ENCODE measurements at regions not wholly inside any gene's neighbourhood (a gene's known extent, or its start where the extent isn't known, plus 50 kb on each side); places are given as distances from the start of the nearest gene placed in this dataset.
"Not testable (repeated sequence)": the region's sequence is repeated elsewhere in the genome, so short reads cannot be mapped to it uniquely, and the experiment has no call there.

DNA sequence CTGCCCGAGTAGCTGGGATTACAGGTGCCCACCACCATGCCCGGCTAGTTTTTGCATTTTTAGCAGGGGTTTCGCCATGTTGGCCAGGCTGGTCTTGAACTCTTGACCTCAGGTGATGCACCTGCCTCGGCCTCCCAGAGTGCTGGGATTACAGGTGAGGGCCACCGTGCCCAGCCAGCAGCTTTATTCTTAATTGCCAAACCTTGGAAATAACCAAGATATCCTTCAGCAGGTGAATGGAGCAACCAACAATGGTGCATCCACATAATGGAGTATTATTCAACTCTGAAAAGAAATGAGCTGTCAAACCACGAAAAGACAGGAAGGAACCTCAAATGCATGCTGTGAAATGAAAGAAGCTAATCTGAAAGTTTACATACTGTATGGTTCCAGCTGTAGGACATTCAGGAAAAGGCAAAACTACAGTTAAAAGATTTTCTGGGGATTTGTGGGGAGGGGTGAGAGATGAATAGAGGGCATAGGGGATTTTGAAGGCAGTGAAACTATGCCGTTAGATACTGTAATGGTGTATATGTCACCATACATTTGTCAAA is 118.8 kb upstream of the CCND2 start:
- DNase-seq, result no peak

DNA sequence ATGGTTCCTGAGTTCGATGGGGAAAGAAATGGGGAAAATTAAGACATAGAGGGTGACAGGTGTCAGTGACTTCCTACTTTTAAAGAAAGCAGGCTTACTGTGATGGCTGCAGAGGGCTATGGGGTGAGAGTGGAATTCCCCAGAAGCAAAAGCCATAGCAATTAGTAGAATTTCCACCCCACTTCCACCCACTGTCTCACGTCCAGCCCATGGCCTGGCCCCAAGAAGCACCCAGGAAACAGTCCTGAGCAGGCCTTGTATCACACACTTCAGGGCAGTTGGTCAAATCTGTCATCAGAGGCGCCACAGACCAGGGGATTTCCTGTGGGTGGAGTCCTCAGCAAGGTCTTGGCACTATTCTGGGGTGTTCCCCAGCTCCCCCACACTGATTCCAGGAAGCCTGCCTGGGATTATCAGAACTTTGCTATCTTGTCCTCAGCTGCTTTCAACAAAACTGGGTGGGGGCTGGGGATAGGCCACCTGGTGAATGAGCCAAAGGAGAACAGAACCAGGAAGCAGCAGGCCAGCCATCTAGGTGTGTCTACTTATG is 120.1 kb upstream of the CCND2 start:
- DNase-seq, result no peak

DNA sequence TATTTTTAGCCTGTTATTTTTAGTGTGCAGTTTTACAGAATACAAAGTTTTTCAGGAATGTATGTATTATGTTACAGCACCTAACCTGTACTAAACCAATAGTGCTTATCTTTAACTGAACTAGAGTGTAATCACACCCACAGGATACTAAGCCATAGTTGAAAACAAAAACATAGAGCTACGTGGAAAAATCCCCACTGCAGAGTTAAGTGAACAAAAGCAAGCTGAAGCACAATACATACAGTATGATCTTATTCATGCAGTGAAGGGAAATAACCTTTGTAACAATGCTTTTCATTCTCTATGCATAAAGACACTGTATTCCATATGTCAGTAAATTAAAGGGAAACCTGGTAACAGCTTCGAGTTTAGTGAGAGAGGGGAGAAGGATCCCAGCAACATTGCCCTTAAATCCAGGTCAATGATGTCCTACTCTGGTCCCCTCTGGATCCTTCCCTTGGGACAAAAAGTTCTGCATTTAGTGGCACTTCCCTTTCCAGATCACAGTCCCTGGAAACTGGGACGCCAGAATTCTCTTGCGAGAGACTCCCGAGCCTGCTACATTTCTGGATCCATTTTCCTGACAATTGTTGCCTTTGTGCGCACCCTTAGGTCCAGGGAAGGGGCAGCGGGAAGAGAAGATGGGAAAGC is 121.3 kb upstream of the CCND2 start:
- no peak for DNase-seq

DNA sequence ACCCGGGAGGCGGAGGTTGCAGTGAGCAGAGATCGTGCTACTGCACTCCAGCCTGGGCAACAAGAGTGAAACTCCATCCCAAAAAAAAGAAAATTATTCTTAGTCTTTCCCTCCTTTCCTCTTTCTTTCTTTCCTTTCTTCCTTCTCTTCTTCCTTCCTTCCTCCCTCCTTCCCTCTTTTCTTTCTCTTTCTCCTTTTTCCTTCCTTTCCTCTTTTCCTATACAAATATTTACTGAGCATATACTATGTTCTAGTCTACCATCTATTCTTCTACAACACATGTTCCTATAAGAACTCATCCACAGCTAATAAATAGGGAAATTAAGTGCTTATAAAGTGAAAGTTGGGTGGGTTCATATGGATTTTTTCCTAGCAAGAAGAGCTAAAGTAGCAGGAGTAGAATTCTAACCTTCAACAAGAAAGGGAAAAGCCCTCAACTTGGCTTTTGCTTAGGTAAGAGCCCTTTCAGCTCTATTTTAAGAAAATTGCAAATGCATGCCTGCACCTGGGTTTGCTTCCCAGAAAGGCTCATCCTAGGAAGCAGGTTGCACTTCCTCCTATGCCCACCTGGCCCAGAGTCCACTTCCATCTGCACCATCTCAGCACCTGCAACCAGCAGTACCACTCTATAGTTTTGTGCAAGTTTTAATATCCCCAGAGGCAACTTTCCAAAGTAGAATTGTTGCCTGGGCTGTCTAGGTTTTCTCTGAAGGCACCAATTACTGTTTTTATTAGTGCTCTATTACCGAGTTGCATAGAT is 122.0 kb upstream of the CCND2 start:
- no peak for DNase-seq

GRCh38 chr12:4150355-4150754 is 123.2 kb upstream of the CCND2 start:
- not testable (repeated sequence) for DNase-seq

GRCh38 chr12:4148418-4149056 is 125.0 kb upstream of the CCND2 start:
- DNase-seq, result no peak

- no peak for DNase-seq
Observed at GRCh38 chr12:4147031-4147481, 126.5 kb upstream of the CCND2 start.

- DNase-seq, result no peak
Observed at GRCh38 chr12:4145990-4146859, 127.3 kb upstream of the CCND2 start.

DNA sequence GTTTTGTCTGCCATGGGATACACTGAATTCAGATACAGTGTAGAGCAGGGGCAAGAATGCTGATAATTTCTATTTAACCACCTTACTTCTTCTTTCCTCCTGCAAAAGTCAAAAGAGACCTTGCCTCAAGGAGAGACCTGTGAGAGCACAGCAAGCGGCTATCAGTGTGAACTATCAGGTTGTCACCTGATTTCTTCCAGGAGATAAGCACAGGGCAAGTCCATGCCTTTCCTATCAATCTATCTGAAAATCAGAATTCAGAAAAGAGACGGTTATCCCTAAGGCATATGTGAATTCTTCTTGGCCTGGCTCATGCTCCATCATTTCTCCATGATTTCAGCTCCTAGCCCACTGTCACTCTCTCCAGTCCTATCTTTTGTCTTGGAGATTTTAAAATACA is 128.9 kb upstream of the CCND2 start:
- DNase-seq, result no peak

- DNase-seq, result no peak
Observed at GRCh38 chr12:4143896-4144295, 129.7 kb upstream of the CCND2 start.

DNA sequence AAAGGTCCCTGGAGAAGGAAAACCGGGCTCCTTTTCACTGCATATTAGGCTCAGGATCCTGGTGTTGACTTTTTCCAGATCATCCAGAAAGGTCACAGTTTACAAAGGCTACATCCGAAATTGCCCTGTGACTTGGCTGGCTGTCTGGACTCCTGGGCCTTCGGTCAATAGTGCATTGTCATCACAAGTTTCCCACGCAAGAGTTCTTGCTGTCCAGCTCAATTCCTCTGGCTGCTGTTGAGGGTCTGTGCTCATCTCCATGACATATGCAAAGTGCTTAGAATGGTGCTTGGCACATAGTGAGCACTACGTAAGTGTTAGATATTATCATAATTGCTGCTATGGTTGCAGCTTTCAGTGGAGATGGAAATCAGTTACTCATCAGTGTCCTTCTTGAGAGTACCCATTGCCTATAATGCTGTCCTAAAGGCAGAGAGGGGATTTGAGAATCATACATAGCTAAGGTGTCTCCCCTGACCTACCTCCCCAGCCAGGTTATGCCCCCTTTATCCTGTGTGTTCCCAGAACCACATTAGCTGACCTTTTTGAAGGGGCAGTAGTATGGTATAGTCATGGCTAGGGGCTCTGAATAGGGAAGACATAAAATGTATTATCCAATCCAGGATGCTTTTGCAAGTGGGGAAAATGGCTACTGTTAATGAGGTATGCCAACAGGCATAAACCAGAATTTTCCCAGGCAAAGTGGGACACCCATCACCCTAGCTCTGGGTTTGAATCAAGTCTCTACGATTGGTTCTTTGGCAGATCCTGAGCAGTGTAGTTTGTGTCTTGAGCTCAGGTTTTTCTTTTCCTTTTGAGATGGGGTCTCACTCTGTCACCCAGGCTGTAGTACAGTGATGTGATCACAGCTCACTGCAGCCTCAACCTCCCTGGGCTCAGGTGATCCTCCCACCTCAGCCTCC is 132.0 kb upstream of the CCND2 start:
- DNase-seq, result no peak

GRCh38 chr12:4140581-4141301 is 132.8 kb upstream of the CCND2 start:
- no peak for DNase-seq

DNA sequence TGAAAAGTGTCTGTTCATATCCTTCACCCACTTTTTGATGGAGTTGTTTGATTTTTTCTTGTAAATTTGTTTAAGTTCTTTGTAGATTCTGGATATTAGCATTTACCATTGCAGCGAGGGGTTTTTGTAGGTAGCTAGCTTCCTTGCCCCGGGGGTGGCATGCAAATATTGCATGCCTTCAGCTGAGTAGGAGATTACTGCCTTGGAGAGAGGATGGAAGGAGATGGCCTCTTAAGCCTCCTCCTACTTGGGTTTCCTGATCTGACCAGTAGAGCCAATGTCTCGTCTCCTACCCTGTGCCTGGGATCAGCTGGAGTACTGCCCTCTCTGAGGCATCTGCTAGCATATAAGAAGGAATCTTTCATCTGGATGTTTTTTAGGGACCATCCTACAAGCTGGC is 134.4 kb upstream of the CCND2 start:
- no peak for DNase-seq

GRCh38 chr12:4138532-4138931 is 135.0 kb upstream of the CCND2 start:
- DNase-seq, result not testable (repeated sequence)

DNA sequence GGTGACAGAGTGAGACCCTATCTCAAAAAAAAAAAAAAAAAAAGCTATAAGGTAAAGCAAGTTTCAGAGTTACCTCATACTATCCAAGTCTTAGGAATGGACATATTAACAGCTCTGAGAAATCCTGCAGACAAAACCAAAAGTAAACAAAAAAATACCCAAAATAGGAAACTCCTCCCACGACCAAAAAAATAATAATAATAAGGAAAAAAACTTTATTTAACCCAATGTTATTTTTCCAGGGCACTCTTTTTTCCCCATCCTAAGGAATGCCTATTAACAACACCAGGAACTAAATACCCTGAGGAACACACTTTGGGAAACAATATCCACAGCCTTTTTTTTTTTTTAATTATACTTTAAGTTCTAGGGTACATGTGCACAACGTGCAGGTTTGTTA is 135.5 kb upstream of the CCND2 start:
- DNase-seq, result no peak

DNA sequence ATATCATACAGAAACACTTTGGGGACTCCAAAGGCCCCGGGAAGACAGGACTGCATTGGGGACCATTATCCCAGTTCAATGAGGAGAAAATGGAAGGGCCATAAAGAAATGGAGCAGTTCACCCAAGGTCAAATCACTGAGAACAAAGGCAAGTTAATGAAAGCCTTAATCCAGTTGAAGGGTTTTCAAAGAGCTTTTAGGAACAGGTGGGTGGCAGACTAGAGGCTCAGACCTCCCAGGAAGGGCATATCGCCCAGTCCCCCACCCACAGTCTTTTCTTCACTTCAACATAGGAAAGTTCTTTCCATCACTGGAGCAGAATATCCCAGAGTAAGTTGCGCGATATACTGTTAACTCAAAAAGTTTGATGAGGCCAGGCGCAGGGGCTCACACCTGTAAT is 136.1 kb upstream of the CCND2 start:
- no peak for DNase-seq

- no peak for DNase-seq
Observed at GRCh38 chr12:4137015-4137414, 136.5 kb upstream of the CCND2 start.

DNA sequence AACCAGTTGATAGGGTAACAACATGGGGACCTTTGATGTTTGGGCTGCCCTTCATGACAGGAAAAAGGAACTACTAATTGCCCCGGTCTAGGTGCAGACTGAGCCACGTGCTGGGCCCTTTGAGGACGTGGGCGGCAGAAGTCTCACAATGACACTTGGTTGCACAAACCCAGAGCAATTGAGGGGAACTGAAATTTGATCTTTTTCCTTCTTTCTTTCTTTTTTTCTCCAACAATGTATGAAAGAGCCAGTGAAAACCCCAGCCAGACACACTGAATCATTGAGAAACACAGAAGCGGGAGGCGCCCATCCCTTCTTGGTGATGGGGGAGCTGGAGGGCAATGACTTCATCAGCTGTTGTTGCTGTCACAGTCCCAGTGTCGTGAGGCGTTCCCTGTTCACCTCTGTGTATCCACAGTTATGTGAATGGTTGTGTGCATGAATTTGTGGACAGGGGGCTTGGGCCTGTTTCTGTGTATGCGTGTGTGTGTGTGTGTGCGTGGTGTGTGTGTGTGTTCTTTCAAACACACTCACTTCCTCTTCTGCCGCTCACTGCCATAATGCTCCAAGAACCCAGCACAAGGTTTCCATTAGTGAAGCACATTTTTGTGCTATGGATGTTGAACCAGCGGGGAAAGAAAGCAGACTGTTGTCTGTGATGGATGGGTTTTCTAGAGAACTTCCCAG is 137.5 kb upstream of the CCND2 start:
- DNase-seq, result no peak

GRCh38 chr12:4134448-4135263 is 138.9 kb upstream of the CCND2 start:
- no peak for DNase-seq

Data from NCI-H526 treated with DMSO at 0.1 percent for 48 hours (cell line).